Loucy (cell line): ENCODE measurements at regions not wholly inside any gene's neighbourhood (a gene's known extent, or its start where the extent isn't known, plus 50 kb on each side); places are given as distances from the start of the nearest gene placed in this dataset.

Experiments
- H2AFZ ChIP-seq: fragments of 200-600 bp; sonication (generic); 2 replicates; pipeline ENCODE4 v1.6.0; 2016; ENCODE audit warnings: antibody characterized with exemption, mild to moderate bottlenecking, low read length, moderate library complexity
- H3F3A ChIP-seq: fragments of 200-600 bp; 2 replicates; pipeline ENCODE4 v1.6.0; 2016; ENCODE audit warnings: antibody characterized with exemption, low read depth, mild to moderate bottlenecking
- H3K27me3 ChIP-seq: fragments of 200-600 bp; sonication (generic); 2 replicates; pipeline ENCODE4 v1.6.1; 2014; ENCODE audit warnings: low read length, mild to moderate bottlenecking; ENCODE audit not compliant: insufficient read depth, poor library complexity, severe bottlenecking
- H3K36me3 ChIP-seq: fragments of 200-600 bp; sonication (generic); 2 replicates; pipeline ENCODE4 v1.6.1; 2016; ENCODE audit warnings: low read length; ENCODE audit not compliant: insufficient read depth
- H3K4me1 ChIP-seq: fragments of 200-600 bp; sonication (generic); 2 replicates; pipeline ENCODE4 v1.5.1; 2014; ENCODE audit warnings: low read length, mild to moderate bottlenecking; ENCODE audit not compliant: insufficient read depth, poor library complexity, severe bottlenecking
- H3K4me2 ChIP-seq: fragments of 200-600 bp; sonication (generic); 2 replicates; pipeline ENCODE4 v1.6.0; 2014; ENCODE audit warnings: antibody characterized with exemption, low read length, low read depth, mild to moderate bottlenecking; ENCODE audit not compliant: poor library complexity, severe bottlenecking
- H3K4me3 ChIP-seq: fragments of 200-600 bp; sonication (generic); 2 replicates; pipeline ENCODE4 v1.5.1; 2014; ENCODE audit warnings: low read length, mild to moderate bottlenecking, mixed read lengths; ENCODE audit not compliant: poor library complexity, severe bottlenecking
- H3K79me2 ChIP-seq: fragments of 200-600 bp; sonication (generic); 2 replicates; pipeline ENCODE4 v1.6.1; 2014; ENCODE audit warnings: low read length; ENCODE audit not compliant: insufficient read depth
- H3K9ac ChIP-seq: fragments of 200-600 bp; sonication (generic); 2 replicates; pipeline ENCODE4 v1.6.0; 2014; ENCODE audit warnings: mild to moderate bottlenecking, low read depth, low read length, moderate library complexity; ENCODE audit not compliant: poor library complexity, severe bottlenecking
- H3K9me2 ChIP-seq: fragments of 200-600 bp; sonication (generic); replicated peaks from 2 replicates; pipeline ENCODE4 v1.6.1; 2016; ENCODE audit warnings: low read depth, low read length, mixed read lengths
- H3K9me3 ChIP-seq: fragments of 200-600 bp; sonication (generic); 2 replicates; pipeline ENCODE4 v1.6.1; 2014; ENCODE audit warnings: mild to moderate bottlenecking, antibody characterized with exemption, low read length, low read depth; ENCODE audit not compliant: insufficient read depth
- H4K20me1 ChIP-seq: fragments of 200-600 bp; sonication (generic); 2 replicates; pipeline ENCODE4 v1.6.0; 2014; ENCODE audit warnings: antibody characterized with exemption, low read length, mild to moderate bottlenecking; ENCODE audit not compliant: insufficient read depth, poor library complexity, severe bottlenecking
- CTCF ChIP-seq: fragments of 200-600 bp; sonication (generic); conservative IDR thresholded peaks from 2 replicates; pipeline ENCODE4 v1.5.1; 2014; ENCODE audit warnings: mild to moderate bottlenecking, antibody characterized with exemption, low read length
- EZH2phosphoT487 ChIP-seq: fragments of 200-600 bp; IDR thresholded peaks from 2 replicates; pipeline ENCODE4 v1.6.1; 2018; ENCODE audit warnings: antibody characterized with exemption, mild to moderate bottlenecking, moderate library complexity, borderline replicate concordance

- no peak overlapping the region for H3K4me2 ChIP-seq
Measured at GRCh38 chr3:166462891-166463470, 625.8 kb upstream of the BCHE start.

GRCh38 chr3:166461626-166462025 lies 624.4 kb upstream of the BCHE start:
- Histone ChIP-seq H3K9ac (no peak overlapping the region), H3K27me3 (no peaks in the 10 kb centered on the region), H3K9me3 (no peaks in the 10 kb centered on the region), H3K79me2 (no peaks in the 10 kb centered on the region), H3K4me3 (no peak overlapping the region), H3F3A (no peaks in the 10 kb centered on the region), H2AFZ (no peak overlapping the region), H3K9me2 (no peaks in the 10 kb centered on the region; the same call in none of the 2 replicates), H4K20me1 (no peaks in the 10 kb centered on the region), H3K4me1 (no peaks in the 10 kb centered on the region), H3K4me2 (no peak overlapping the region), H3K36me3 (no peaks in the 10 kb centered on the region)
- TF ChIP-seq EZH2phosphoT487 = no peak
- no peak for TF ChIP-seq CTCF

More at GRCh38 chr3:166462891-166463470, 625.8 kb upstream of the BCHE start:
- H3K9me3 ChIP-seq = no peaks in the 10 kb centered on the region
- H3K9ac ChIP-seq = no peak overlapping the region
- TF ChIP-seq CTCF (no peak), EZH2phosphoT487 (no peak)
- H4K20me1 ChIP-seq = no peaks in the 10 kb centered on the region
- H3K4me1 ChIP-seq = no peaks in the 10 kb centered on the region
- H3K36me3 ChIP-seq = no peaks in the 10 kb centered on the region
- H3K9me2 ChIP-seq = no peaks in the 10 kb centered on the region; the same call in none of the 2 replicates
- H3K79me2 ChIP-seq = no peaks in the 10 kb centered on the region
- no peaks in the 10 kb centered on the region for H3K27me3 ChIP-seq
- no peaks in the 10 kb centered on the region for H3F3A ChIP-seq
- no peak overlapping the region for H3K4me3 ChIP-seq
- no peak overlapping the region for H2AFZ ChIP-seq

GRCh38 chr3:166457382-166457781 lies 620.2 kb upstream of the BCHE start:
- H2AFZ ChIP-seq = no peak overlapping the region
- H3K9me2 ChIP-seq = no peaks in the 10 kb centered on the region
- H3K9ac ChIP-seq = no peak overlapping the region
- no peaks in the 10 kb centered on the region for H3K79me2 ChIP-seq
- no peaks in the 10 kb centered on the region for H3K4me1 ChIP-seq
- H3K4me2 ChIP-seq = no peak overlapping the region
- no peaks in the 10 kb centered on the region for H3K9me3 ChIP-seq
- H3K4me3 ChIP-seq = no peak overlapping the region
- no peaks in the 10 kb centered on the region for H4K20me1 ChIP-seq
- H3K36me3 ChIP-seq = no peaks in the 10 kb centered on the region
- no peaks in the 10 kb centered on the region for H3F3A ChIP-seq
- TF ChIP-seq EZH2phosphoT487 = no peak
- TF ChIP-seq CTCF = no peak
- no peaks in the 10 kb centered on the region for H3K27me3 ChIP-seq
